H9 (cell line): ENCODE measurements at regions not wholly inside any gene's neighbourhood (a gene's known extent, or its start where the extent isn't known, plus 50 kb on each side); places are given as distances from the start of the nearest gene placed in this dataset.
"Not testable (repeated sequence)": the region's sequence is repeated elsewhere in the genome, so short reads cannot be mapped to it uniquely, and the experiment has no call there.

ENCODE experiments used
- DNase-seq: peaks from one replicate; pipeline ENCODE4 v3.0.0-alpha.2; 2017
- H2AFZ ChIP-seq: one replicate; pipeline ENCODE4 v1.6.1; 2013; ENCODE audit warnings: mild to moderate bottlenecking, low read length, control low read depth, moderate library complexity
- H2AK5ac ChIP-seq: 2 replicates; pipeline ENCODE4 v1.6.1; 2013; ENCODE audit warnings: low read length, control low read depth, mixed read lengths; ENCODE audit not compliant: insufficient read length
- H2BK120ac ChIP-seq: one replicate; pipeline ENCODE4 v1.6.1; 2013; ENCODE audit warnings: low read depth, mild to moderate bottlenecking, low read length, control low read depth, inconsistent platforms; ENCODE audit not compliant: poor library complexity, severe bottlenecking
- H2BK12ac ChIP-seq: 2 replicates; pipeline ENCODE4 v1.6.1; 2013; ENCODE audit warnings: low read length, control low read depth, mixed read lengths, low read depth; ENCODE audit not compliant: insufficient read length
- H2BK15ac ChIP-seq: 2 replicates; pipeline ENCODE4 v1.6.1; 2013; ENCODE audit warnings: low read depth, low read length, control low read depth
- H2BK20ac ChIP-seq: one replicate; pipeline ENCODE4 v1.6.1; 2013; ENCODE audit warnings: low read depth, mild to moderate bottlenecking, low read length, control low read depth, inconsistent platforms; ENCODE audit not compliant: poor library complexity, severe bottlenecking
- H2BK5ac ChIP-seq: 2 replicates; pipeline ENCODE4 v1.6.1; 2013; ENCODE audit warnings: low read length, control low read depth, mixed read lengths; ENCODE audit not compliant: insufficient read length
- H3K14ac ChIP-seq: 2 replicates; pipeline ENCODE4 v1.6.1; 2013; ENCODE audit warnings: low read length, control low read depth; ENCODE audit not compliant: insufficient read depth
- H3K18ac ChIP-seq: 2 replicates; pipeline ENCODE4 v1.6.1; 2013; ENCODE audit warnings: low read depth, mild to moderate bottlenecking, mixed read lengths, low read length, control low read depth; ENCODE audit not compliant: insufficient read length
- H3K23ac ChIP-seq: 2 replicates; pipeline ENCODE4 v1.6.1; 2013; ENCODE audit warnings: low read length, control low read depth, mixed read lengths, low read depth; ENCODE audit not compliant: insufficient read length
- H3K23me2 ChIP-seq: 2 replicates; pipeline ENCODE4 v1.6.1; 2013; ENCODE audit warnings: low read depth, mild to moderate bottlenecking, mixed read lengths, low read length, control low read depth; ENCODE audit not compliant: insufficient read length, poor library complexity, severe bottlenecking
- H3K27ac ChIP-seq: 2 replicates; pipeline ENCODE4 v1.5.1; 2013; ENCODE audit warnings: low read length, control low read depth, mixed read lengths, low read depth; ENCODE audit not compliant: insufficient read length
- H3K27me3 ChIP-seq: 2 replicates; pipeline ENCODE4 v1.6.1; 2013; ENCODE audit warnings: low read length, control low read depth, inconsistent platforms; ENCODE audit not compliant: insufficient read depth
- H3K4ac ChIP-seq: 2 replicates; pipeline ENCODE4 v1.6.1; 2013; ENCODE audit warnings: low read depth, mild to moderate bottlenecking, control low read depth, inconsistent platforms, low read length, moderate library complexity
- H3K4me1 ChIP-seq: 2 replicates; pipeline ENCODE4 v1.6.1; 2013; ENCODE audit warnings: low read length, control low read depth, inconsistent platforms; ENCODE audit not compliant: insufficient read depth
- H3K4me2 ChIP-seq: 2 replicates; pipeline ENCODE4 v1.6.1; 2013; ENCODE audit warnings: low read length, control low read depth, mixed read lengths; ENCODE audit not compliant: insufficient read length, insufficient read depth
- H3K56ac ChIP-seq: 2 replicates; pipeline ENCODE4 v1.6.1; 2013; ENCODE audit warnings: low read depth, mild to moderate bottlenecking, mixed read lengths, low read length, control low read depth; ENCODE audit not compliant: insufficient read length
- H3K79me1 ChIP-seq: 2 replicates; pipeline ENCODE4 v1.6.1; 2013; ENCODE audit warnings: low read depth, mild to moderate bottlenecking, moderate library complexity, low read length, control low read depth, inconsistent platforms; ENCODE audit not compliant: insufficient read depth, poor library complexity, severe bottlenecking
- H3K79me2 ChIP-seq: 2 replicates; pipeline ENCODE4 v1.6.1; 2013; ENCODE audit warnings: low read length, control low read depth, inconsistent platforms; ENCODE audit not compliant: insufficient read depth
- H3K9ac ChIP-seq: 2 replicates; pipeline ENCODE4 v1.6.1; 2013; ENCODE audit warnings: low read length, control low read depth, mixed read lengths; ENCODE audit not compliant: insufficient read length; ENCODE audit errors: extremely low read depth
- H3K9me3 ChIP-seq: one replicate; pipeline ENCODE4 v1.6.1; 2013; ENCODE audit warnings: low read depth, low read length, inconsistent platforms; ENCODE audit not compliant: control insufficient read depth
- H3T11ph ChIP-seq: one replicate; pipeline ENCODE4 v1.6.1; 2013; ENCODE audit warnings: mild to moderate bottlenecking, low read length, control low read depth, inconsistent platforms
- H4K20me1 ChIP-seq: one replicate; pipeline ENCODE4 v1.6.1; 2013; ENCODE audit not compliant: control insufficient read depth, insufficient read length, insufficient read depth
- H4K5ac ChIP-seq: 2 replicates; pipeline ENCODE4 v1.6.1; 2013; ENCODE audit warnings: low read depth, mild to moderate bottlenecking, mixed read lengths, low read length, control low read depth; ENCODE audit not compliant: insufficient read length
- H4K8ac ChIP-seq: replicated peaks from 2 replicates; pipeline ENCODE4 v1.6.1; 2013; ENCODE audit warnings: low read length, control low read depth, mixed read lengths, low read depth; ENCODE audit not compliant: insufficient read length
- H4K91ac ChIP-seq: 2 replicates; pipeline ENCODE4 v1.6.1; 2013; ENCODE audit warnings: low read depth, mild to moderate bottlenecking, moderate library complexity, mixed read lengths, low read length, control low read depth; ENCODE audit not compliant: insufficient read length
- H3K27ac Mint-ChIP-seq, 3 experiments: 2 replicates in 2 of 3; 3 replicates in 1 of 3; pipeline ENCODE4 v1.8.0; 2020 to 2021; ENCODE audit warnings: mixed read lengths in 3 of 3, mild to moderate bottlenecking in 1 of 3, moderate library complexity in 1 of 3
- H3K27me3 Mint-ChIP-seq: 2 replicates; pipeline ENCODE4 v1.8.0; 2021; ENCODE audit warnings: low read depth, mild to moderate bottlenecking, moderate library complexity, mixed read lengths
- H3K36me3 Mint-ChIP-seq, 3 experiments: 2 replicates in 2 of 3; 3 replicates in 1 of 3; pipeline ENCODE4 v1.8.0; 2020 to 2021; ENCODE audit warnings: low read depth in 3 of 3, mixed read lengths in 3 of 3; ENCODE audit not compliant: insufficient read depth in 1 of 3
- H3K4me1 Mint-ChIP-seq, 2 experiments: 2 replicates each; pipeline ENCODE4 v1.8.0; 2020; ENCODE audit warnings: mixed read lengths in 2 of 2
- H3K4me3 Mint-ChIP-seq, 2 experiments: 2 replicates in 1 of 2; 3 replicates in 1 of 2; pipeline ENCODE4 v1.8.0; 2020 to 2021; ENCODE audit warnings: mild to moderate bottlenecking in 2 of 2, mixed read lengths in 2 of 2, moderate library complexity in 1 of 2
- H3K9me3 Mint-ChIP-seq, 2 experiments: 2 replicates in 1 of 2; 3 replicates in 1 of 2; pipeline ENCODE4 v1.8.0; 2020; ENCODE audit warnings: mild to moderate bottlenecking in 2 of 2, mixed read lengths in 2 of 2, moderate library complexity in 1 of 2
- WGBS: extraction: QIAGEN DNeasy Blood & Tissue Kit; methylation state at CpG from one replicate; pipeline ENCODE4 v1.1.7; 2013; ENCODE audit warnings: missing lambda C conversion rate, low lambda C conversion rate, mixed read lengths; ENCODE audit not compliant: insufficient read length; ENCODE audit errors: extremely low coverage; 5-methylcytosine and 5-hydroxymethylcytosine counted together

GRCh38 chr18:15026041-15026440 is 278.1 kb downstream of the ANKRD30B start:
- not testable (repeated sequence) for H3K4me2 ChIP-seq, H3K79me1 ChIP-seq, H3K27me3 ChIP-seq, H4K20me1 ChIP-seq, H4K91ac ChIP-seq, H3K4me1 Mint-ChIP-seq, H2BK120ac ChIP-seq, H3K23me2 ChIP-seq, H2BK15ac ChIP-seq, H3K14ac ChIP-seq, H2AK5ac ChIP-seq, H2BK12ac ChIP-seq, H2BK5ac ChIP-seq, H3K9ac ChIP-seq, H3K36me3 Mint-ChIP-seq, H3K27me3 Mint-ChIP-seq, H3K56ac ChIP-seq, H3K79me2 ChIP-seq, H3K4me3 Mint-ChIP-seq, H3T11ph ChIP-seq, H4K5ac ChIP-seq, H3K18ac ChIP-seq, H3K4me1 ChIP-seq, H3K9me3 ChIP-seq, H3K23ac ChIP-seq, H2AFZ ChIP-seq, H4K8ac ChIP-seq, DNase-seq, H3K4ac ChIP-seq, H2BK20ac ChIP-seq, H3K27ac ChIP-seq, H3K27ac Mint-ChIP-seq
- peaks cover 58 to 60% of the 10 kb centered on the region in 2 experiments for H3K9me3 Mint-ChIP-seq

- H2BK20ac ChIP-seq, H3K27ac ChIP-seq, H3K27ac Mint-ChIP-seq, DNase-seq, H3K9me3 ChIP-seq, H4K91ac ChIP-seq, H3K18ac ChIP-seq, H3K56ac ChIP-seq, H3K79me1 ChIP-seq, H3K79me2 ChIP-seq, H3K27me3 Mint-ChIP-seq, H3T11ph ChIP-seq, H2BK12ac ChIP-seq, H3K23me2 ChIP-seq, H2BK15ac ChIP-seq, H2AK5ac ChIP-seq, H3K4me1 Mint-ChIP-seq, H3K14ac ChIP-seq, H3K27me3 ChIP-seq, H3K4me2 ChIP-seq, H3K9ac ChIP-seq, H3K4me3 Mint-ChIP-seq, H4K8ac ChIP-seq, H2BK5ac ChIP-seq, H3K4me1 ChIP-seq, H2BK120ac ChIP-seq, H4K20me1 ChIP-seq, H3K4ac ChIP-seq, H3K36me3 Mint-ChIP-seq, H3K23ac ChIP-seq, H4K5ac ChIP-seq, H2AFZ ChIP-seq: not testable (repeated sequence)
- peaks cover 52 to 55% of the 10 kb centered on the region in 2 experiments for H3K9me3 Mint-ChIP-seq
- no CpG with 5 or more reads among the region's 4 CpGs for WGBS
Observed at GRCh38 chr18:15028037-15028436, 280.1 kb downstream of the ANKRD30B start.
